ENCODE measurements at regions not wholly inside any gene's neighbourhood (a gene's known extent, or its start where the extent isn't known, plus 50 kb on each side); places are given as distances from the start of the nearest gene placed in this dataset.

DNA sequence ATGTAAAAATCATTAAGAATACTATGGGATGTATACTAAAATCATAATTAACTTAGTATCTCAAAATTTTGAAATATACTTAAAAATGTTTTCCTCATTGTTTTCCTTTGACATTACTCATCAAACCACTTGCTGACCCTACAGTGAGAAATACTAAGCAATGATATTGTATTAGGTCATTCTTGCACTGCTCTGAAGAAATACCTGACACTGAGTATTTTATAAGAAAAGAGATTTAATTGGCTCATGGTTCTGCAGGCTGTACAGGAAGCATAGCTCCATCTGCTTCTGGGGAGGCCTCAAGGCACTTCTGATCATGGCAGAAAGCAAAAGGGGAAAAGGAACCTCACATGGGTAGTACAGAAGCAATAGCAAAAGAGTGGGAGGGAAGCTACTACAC, 950.9 kb upstream of the CHORDC1 start:
- TF ChIP-seq, protein P1, sequence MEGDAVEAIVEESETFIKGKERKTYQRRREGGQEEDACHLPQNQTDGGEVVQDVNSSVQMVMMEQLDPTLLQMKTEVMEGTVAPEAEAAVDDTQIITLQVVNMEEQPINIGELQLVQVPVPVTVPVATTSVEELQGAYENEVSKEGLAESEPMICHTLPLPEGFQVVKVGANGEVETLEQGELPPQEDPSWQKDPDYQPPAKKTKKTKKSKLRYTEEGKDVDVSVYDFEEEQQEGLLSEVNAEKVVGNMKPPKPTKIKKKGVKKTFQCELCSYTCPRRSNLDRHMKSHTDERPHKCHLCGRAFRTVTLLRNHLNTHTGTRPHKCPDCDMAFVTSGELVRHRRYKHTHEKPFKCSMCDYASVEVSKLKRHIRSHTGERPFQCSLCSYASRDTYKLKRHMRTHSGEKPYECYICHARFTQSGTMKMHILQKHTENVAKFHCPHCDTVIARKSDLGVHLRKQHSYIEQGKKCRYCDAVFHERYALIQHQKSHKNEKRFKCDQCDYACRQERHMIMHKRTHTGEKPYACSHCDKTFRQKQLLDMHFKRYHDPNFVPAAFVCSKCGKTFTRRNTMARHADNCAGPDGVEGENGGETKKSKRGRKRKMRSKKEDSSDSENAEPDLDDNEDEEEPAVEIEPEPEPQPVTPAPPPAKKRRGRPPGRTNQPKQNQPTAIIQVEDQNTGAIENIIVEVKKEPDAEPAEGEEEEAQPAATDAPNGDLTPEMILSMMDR (IDR thresholded peaks at IDR 0.05), result no peak
- no peak for TF ChIP-seq POLR2A (IDR thresholded peaks at IDR 0.05)
